Nephron progenitor cell (in vitro differentiated cells): ENCODE measurements at regions not wholly inside any gene's neighbourhood (a gene's known extent, or its start where the extent isn't known, plus 50 kb on each side); places are given as distances from the start of the nearest gene placed in this dataset.

Experiments
- DNase-seq: peaks from one replicate; pipeline ENCODE4 v3.0.0; 2021
- H3K27ac Mint-ChIP-seq: 2 replicates; pipeline ENCODE4 v1.8.0; 2021; ENCODE audit warnings: mild to moderate bottlenecking, moderate library complexity, mixed read lengths
- H3K27me3 Mint-ChIP-seq: 2 replicates; pipeline ENCODE4 v1.8.0; 2021; ENCODE audit warnings: mild to moderate bottlenecking, low read depth, mixed read lengths; ENCODE audit not compliant: poor library complexity
- H3K36me3 Mint-ChIP-seq: 2 replicates; pipeline ENCODE4 v1.8.0; 2021; ENCODE audit warnings: low read depth, mixed read lengths
- H3K4me1 Mint-ChIP-seq: 2 replicates; pipeline ENCODE4 v1.8.0; 2021; ENCODE audit warnings: mixed read lengths
- H3K4me3 Mint-ChIP-seq: 2 replicates; pipeline ENCODE4 v1.8.0; 2021; ENCODE audit warnings: mild to moderate bottlenecking, moderate library complexity, mixed read lengths
- H3K9me3 Mint-ChIP-seq: 2 replicates; pipeline ENCODE4 v1.8.0; 2021; ENCODE audit warnings: mild to moderate bottlenecking, moderate library complexity, mixed read lengths
- CTCF ChIP-seq: fragments of 200-600 bp; sonication (generic); IDR thresholded peaks from 2 replicates; pipeline ENCODE4 v1.5.0; 2021; ENCODE audit warnings: antibody characterized with exemption

- H3K27me3 Mint-ChIP-seq = no peaks in the 10 kb centered on the region
- DNase-seq = no peak
- no peak overlapping the region for H3K27ac Mint-ChIP-seq
- H3K4me3 Mint-ChIP-seq = no peak overlapping the region
- no peaks in the 10 kb centered on the region for H3K9me3 Mint-ChIP-seq
- TF ChIP-seq CTCF = no peak
- no peaks in the 10 kb centered on the region for H3K36me3 Mint-ChIP-seq
- H3K4me1 Mint-ChIP-seq = no peaks in the 10 kb centered on the region
Observed at GRCh38 chr5:13252699-13253098, 691.8 kb downstream of the DNAH5 start.

GRCh38 chr5:13251623-13252376 is 692.7 kb downstream of the DNAH5 start:
- no peak overlapping the region for H3K27ac Mint-ChIP-seq
- DNase-seq = no peak
- no peak for TF ChIP-seq CTCF

GRCh38 chr5:13250464-13251291 is 693.8 kb downstream of the DNAH5 start:
- Mint-ChIP-seq H3K27ac (no peak overlapping the region), H3K4me3 (no peak overlapping the region), H3K4me1 (peaks cover 4% of the 10 kb centered on the region), H3K9me3 (no peaks in the 10 kb centered on the region), H3K36me3 (no peaks in the 10 kb centered on the region), H3K27me3 (peaks cover 3% of the 10 kb centered on the region)
- peak; percentile 49 for TF ChIP-seq CTCF
- DNase-seq = no peak

More at GRCh38 chr5:13251623-13252376, 692.7 kb downstream of the DNAH5 start:
- H3K9me3 Mint-ChIP-seq = no peaks in the 10 kb centered on the region
- no peaks in the 10 kb centered on the region for H3K27me3 Mint-ChIP-seq
- no peaks in the 10 kb centered on the region for H3K4me1 Mint-ChIP-seq
- no peak overlapping the region for H3K4me3 Mint-ChIP-seq
- H3K36me3 Mint-ChIP-seq = no peaks in the 10 kb centered on the region

GRCh38 chr5:13249854-13250253 is 694.6 kb downstream of the DNAH5 start:
- no peaks in the 10 kb centered on the region for H3K36me3 Mint-ChIP-seq

GRCh38 chr5:13248253-13248652 is 696.2 kb downstream of the DNAH5 start:
- TF ChIP-seq CTCF = no peak
- Mint-ChIP-seq H3K36me3 (no peaks in the 10 kb centered on the region), H3K9me3 (peaks cover 3% of the 10 kb centered on the region), H3K4me1 (peaks cover 9% of the 10 kb centered on the region), H3K27me3 (peaks cover 3% of the 10 kb centered on the region), H3K27ac (no peak overlapping the region), H3K4me3 (no peak overlapping the region)
- no peak for DNase-seq

More at GRCh38 chr5:13249854-13250253, 694.6 kb downstream of the DNAH5 start:
- H3K4me3 Mint-ChIP-seq = no peak overlapping the region
- TF ChIP-seq CTCF = no peak
- H3K27ac Mint-ChIP-seq = no peak overlapping the region
- H3K27me3 Mint-ChIP-seq = peaks cover 3% of the 10 kb centered on the region
- DNase-seq = no peak
- H3K9me3 Mint-ChIP-seq = peaks cover 3% of the 10 kb centered on the region
- H3K4me1 Mint-ChIP-seq = peaks cover 9% of the 10 kb centered on the region
